ENCODE measurements at regions not wholly inside any gene's neighbourhood (a gene's known extent, or its start where the extent isn't known, plus 50 kb on each side); places are given as distances from the start of the nearest gene placed in this dataset.

GRCh38 chr1:234835239-234835638 lies 225.3 kb upstream of the IRF2BP2 start:
- BruUV-seq (replicated peaks) = no TSS peak
- H4K20me1 ChIP-seq (ENCODE audit: insufficient read depth, low read length) = no peaks in the 10 kb centered on the region
- DNase-seq (ENCODE audit: low spot score) (no peak), FAIRE-seq (no peak), ATAC-seq (no peak)
- H3K79me2 ChIP-seq (ENCODE audit: insufficient read depth, low read length) = no peaks in the 10 kb centered on the region
- ChIA-PET POLR2A (no interaction called here), CTCF (ENCODE audit: low intra/inter-chr PET ratio, low total read pairs) (no interaction called here)
- intact Hi-C loops (cut with micrococcal nuclease; ENCODE audit: unreplicated experiment) (no loop called here), in situ Hi-C loops (cut with HindIII; ENCODE audit: extremely low pct_ligation_motif_present, low pct_unique_long_range_greater_than_20kb) (no loop called here)
- H3K36me3 ChIP-seq (replicated peaks in 1 of 2; ENCODE audit: control insufficient read depth in 1 of 2, insufficient read depth in 2 of 2, low read length in 2 of 2) = no peaks in the 10 kb centered on the region
- no peaks in the 10 kb centered on the region for H3K27me3 ChIP-seq (ENCODE audit: control insufficient read depth in 1 of 2, insufficient read depth in 2 of 2, low read length in 2 of 2)
- H3K27ac ChIP-seq (ENCODE audit: extremely low read length, insufficient read depth, low read length) = no peak overlapping the region
- peaks cover 50% of the 10 kb centered on the region for H3K4me1 ChIP-seq (ENCODE audit: insufficient read depth, low read length)
- no peak overlapping the region for H3K4me2 ChIP-seq (ENCODE audit: low read depth, low read length)
- no peak overlapping the region for H3K4me3 ChIP-seq (replicated peaks in 1 of 3; ENCODE audit: insufficient read depth in 1 of 3, low read depth in 2 of 3, low read length in 3 of 3)
- H3K9me3 ChIP-seq (ENCODE audit: low read length) = no peaks in the 10 kb centered on the region
- H3K9ac ChIP-seq (ENCODE audit: insufficient read depth, low read depth, low read length) = no peak overlapping the region
- H2AFZ ChIP-seq (ENCODE audit: low read length) = no peak overlapping the region
- WGBS (ENCODE audit: low lambda C conversion rate) = 48% methylated on average over 2 of the region's 2 CpGs
- TF ChIP-seq ZMYM3 (CRISPR knock-in tag; IDR thresholded peaks at IDR 0.05) = no peak
- no peak for TF ChIP-seq ZNF260 (CRISPR knock-in tag; IDR thresholded peaks at IDR 0.05; ENCODE audit: borderline replicate concordance, low read depth)
- TF ChIP-seq PRMT3 (CRISPR knock-in tag; IDR thresholded peaks at IDR 0.05; ENCODE audit: borderline replicate concordance, low read depth) = no peak
- TF ChIP-seq ZNF33B (CRISPR knock-in tag; IDR thresholded peaks at IDR 0.05) = no peak
- TF ChIP-seq KDM2A (CRISPR knock-in tag; IDR thresholded peaks at IDR 0.05; ENCODE audit: borderline replicate concordance, low read depth) = no peak
- no peak for TF ChIP-seq MAF1 (CRISPR knock-in tag; IDR thresholded peaks at IDR 0.05; ENCODE audit: borderline replicate concordance)
- no peak for TF ChIP-seq ZNF282 (IDR thresholded peaks at IDR 0.05; ENCODE audit: partially characterized antibody)
- TF ChIP-seq NFE2L1 (CRISPR knock-in tag; IDR thresholded peaks at IDR 0.05; ENCODE audit: borderline replicate concordance) = no peak
- no peak for TF ChIP-seq NR2F2 (IDR thresholded peaks at IDR 0.05; ENCODE audit: borderline replicate concordance, low read depth)
- TF ChIP-seq ZNF407 (CRISPR knock-in tag; IDR thresholded peaks at IDR 0.05; ENCODE audit: not compliant biosample characterization) = no peak
- no peak for TF ChIP-seq ZNF44 (CRISPR knock-in tag; IDR thresholded peaks at IDR 0.05)
- TF ChIP-seq MED13 (CRISPR knock-in tag; IDR thresholded peaks at IDR 0.05) = no peak
- TF ChIP-seq LCORL (IDR thresholded peaks at IDR 0.05) = no peak
- TF ChIP-seq LCORL (CRISPR knock-in tag; IDR thresholded peaks at IDR 0.05) = no peak
- no peak for TF ChIP-seq CSRNP1 (CRISPR knock-in tag; IDR thresholded peaks at IDR 0.05)
